Right ventricle myocardium inferior (tissue), 1 donor: ENCODE measurements at regions not wholly inside any gene's neighbourhood (a gene's known extent, or its start where the extent isn't known, plus 50 kb on each side); places are given as distances from the start of the nearest gene placed in this dataset.
"Not testable (repeated sequence)": the region's sequence is repeated elsewhere in the genome, so short reads cannot be mapped to it uniquely, and the experiment has no call there.

Experiments used
- ATAC-seq: fragments of 200-7000 bp; cut with Tn5 transposase; one replicate; pipeline ENCODE4 v1.9.1; 2020; ENCODE audit warnings: mild to moderate bottlenecking, moderate library complexity
- DNase-seq: peaks from one replicate; pipeline ENCODE4 v3.0.0; 2021; ENCODE audit errors: missing footprints
- intact Hi-C: fragments of 100-400 bp; cut with DNase I; formaldehyde crosslinking; loops from one replicate; pipeline ENCODE4 v1.11.0; 2022
- donor health status: DM: no; HTN: yes; CAD: no; lungs with severe emphysema.

- ATAC-seq: no peak
- DNase-seq: no peak
- intact Hi-C loops: loop anchor here (5.0 kb wide), 1 partner anchor 82 kb away; no protein-coding TSS in a partner anchor
These were observed 225.7 kb upstream of the DMRT1 start for GRCh38 chr9:615756-616155.

DNA sequence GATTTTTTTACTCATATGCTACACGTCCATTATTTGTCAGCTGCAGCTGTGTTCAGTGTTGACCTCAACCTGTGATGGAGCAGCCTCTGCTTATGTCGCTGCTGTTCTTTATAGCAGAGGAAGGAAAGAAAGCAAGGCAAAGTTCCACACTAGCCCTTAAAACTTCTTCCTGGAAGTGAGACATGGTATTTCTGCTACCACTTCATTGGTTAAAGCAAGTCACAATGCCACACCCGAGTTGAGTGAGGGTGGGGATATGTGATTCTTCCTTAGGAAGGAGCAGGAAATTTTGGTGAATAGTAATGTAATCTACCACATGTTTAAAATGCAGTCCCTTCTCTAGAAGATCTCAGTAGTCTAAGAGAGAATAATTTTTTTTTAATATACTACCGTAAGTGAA lies 224.8 kb upstream of the DMRT1 start:
- ATAC-seq (no peak), DNase-seq (no peak)
- intact Hi-C loops: loop anchor here (5.0 kb wide), 1 partner anchor 81 kb away; no protein-coding TSS in a partner anchor

DNA sequence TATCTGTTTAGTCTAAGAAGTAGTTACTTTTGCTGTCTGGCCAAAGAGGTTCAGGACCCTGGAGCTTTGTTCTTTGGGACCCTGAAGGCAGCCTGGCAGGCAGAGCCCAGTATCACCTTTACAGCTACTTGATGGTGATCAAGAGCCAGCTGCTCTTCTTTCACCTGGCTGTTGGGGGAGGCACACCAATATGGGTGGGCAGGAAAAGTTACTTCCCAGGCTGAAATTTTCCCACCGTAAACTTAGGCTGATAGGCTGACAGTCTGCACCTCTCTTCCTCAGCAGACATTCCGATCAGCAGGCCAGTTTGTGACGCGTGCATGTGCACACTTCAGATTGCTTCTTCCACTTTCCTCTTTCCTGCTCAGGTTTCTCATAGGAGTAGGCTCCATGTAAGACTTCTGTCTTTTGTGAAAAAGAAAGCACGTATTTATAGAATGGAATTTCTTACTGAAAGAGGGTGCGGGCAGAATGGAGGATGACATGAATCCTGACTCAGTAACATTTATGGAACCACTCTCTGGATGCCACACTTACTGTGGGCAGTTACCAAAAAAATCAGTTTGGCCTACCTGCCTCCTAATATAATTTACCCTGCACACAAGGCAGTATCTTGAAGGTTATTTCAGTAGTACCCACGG lies 223.9 kb upstream of the DMRT1 start:
- DNase-seq (no peak), ATAC-seq (no peak)
- intact Hi-C loops: loop anchor here (5.0 kb wide), 1 partner anchor 80 kb away; no protein-coding TSS in a partner anchor

DNA sequence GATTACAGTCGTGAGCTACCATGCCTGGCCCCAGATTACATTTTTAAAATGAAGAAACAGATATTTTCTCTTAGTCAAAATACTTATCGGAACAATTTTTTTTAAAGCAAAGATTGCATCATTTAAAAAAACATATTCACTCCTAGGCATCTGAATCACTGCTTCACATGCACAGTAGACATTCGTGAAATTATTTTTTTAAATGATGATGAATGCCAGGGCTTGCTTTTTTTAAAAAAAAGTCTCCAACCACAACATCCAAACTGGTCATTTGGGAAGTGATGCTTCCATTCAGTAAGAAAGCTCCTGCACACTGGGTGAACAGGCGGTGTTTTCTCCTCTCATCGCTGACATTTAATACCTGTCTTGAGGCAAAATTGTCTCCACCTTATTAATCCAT lies 223.0 kb upstream of the DMRT1 start:
- DNase-seq (no peak), ATAC-seq (no peak)
- intact Hi-C loops: loop anchor here (5.0 kb wide), 1 partner anchor 79 kb away; no protein-coding TSS in a partner anchor

DNA sequence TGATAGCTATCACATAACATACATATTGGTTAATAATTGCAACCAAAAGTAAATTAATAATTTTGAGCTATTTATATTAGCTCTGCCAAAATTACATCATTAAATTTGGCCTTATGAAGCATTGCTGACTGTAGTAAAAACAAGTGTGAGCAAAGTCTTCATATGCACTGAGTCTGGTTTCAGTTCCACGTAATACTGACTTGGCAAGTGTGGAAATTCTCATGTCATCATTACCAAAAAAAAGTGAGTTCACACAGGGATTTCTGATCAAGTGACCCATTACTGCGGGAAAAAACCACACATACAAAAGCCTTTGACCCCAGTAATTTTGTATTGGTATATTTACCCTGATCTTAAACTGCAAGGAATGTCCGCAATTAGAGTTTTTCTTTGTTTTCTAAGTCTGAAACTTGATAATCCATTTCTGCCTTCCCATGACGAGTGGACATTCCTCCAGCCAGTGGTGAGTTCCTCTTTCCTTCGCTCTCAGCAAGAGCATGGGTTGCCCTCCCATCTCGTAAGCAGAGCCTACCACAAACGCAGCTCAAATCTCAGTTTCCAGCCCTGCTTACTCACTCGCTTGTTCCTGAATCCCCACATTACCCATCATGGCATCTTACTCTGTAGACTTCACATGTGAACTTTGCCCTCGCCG lies 220.2 kb upstream of the DMRT1 start:
- intact Hi-C loops: no loop called here
- peak; percentile 7 for ATAC-seq
- no peak for DNase-seq

GRCh38 chr9:624935-625500 lies 216.5 kb upstream of the DMRT1 start:
- intact Hi-C loops: no loop called here
- ATAC-seq: no peak

GRCh38 chr9:625613-626012 lies 215.9 kb upstream of the DMRT1 start:
- intact Hi-C loops: no loop called here
- ATAC-seq: no peak
- no peak for DNase-seq

More at GRCh38 chr9:624935-625500, 216.5 kb upstream of the DMRT1 start:
- no peak for DNase-seq

GRCh38 chr9:626114-626513 lies 215.4 kb upstream of the DMRT1 start:
- ATAC-seq, DNase-seq, intact Hi-C loops: not testable (repeated sequence)

- intact Hi-C loops: no loop called here
- DNase-seq: no peak
- peak; percentile 50 for ATAC-seq
These were observed 214.9 kb upstream of the DMRT1 start for GRCh38 chr9:626596-626995.

DNA sequence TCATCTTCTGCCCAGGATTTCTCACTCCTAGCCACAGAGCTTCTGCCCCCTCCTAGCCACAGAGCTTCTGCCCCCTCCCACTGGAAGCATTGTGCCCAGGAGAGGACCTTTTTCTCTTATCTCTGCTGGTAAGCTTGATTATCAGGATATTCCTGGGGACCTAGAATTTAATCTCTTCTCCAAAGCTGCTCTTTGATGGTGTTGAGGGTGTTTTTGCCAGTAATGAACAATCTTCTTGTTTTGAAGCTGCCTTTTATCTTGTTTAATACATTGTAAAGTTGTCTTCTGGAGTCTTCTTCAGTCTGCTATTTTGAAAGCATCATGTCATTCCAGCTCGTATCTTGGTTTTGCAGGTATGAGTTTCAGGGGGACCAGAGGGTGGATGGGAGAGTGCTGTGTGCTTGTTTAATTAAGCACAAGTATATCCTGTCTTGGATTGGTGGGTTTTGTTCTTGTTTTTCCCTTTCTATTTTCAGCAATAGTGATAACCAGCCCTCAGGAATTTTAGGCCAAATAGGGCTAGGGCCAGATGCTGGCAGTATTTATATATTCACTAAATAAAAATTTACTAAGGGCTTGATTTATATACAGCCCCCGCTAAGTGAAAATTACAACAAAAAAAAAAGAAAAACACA lies 214.0 kb upstream of the DMRT1 start:
- ATAC-seq (no peak), DNase-seq (no peak)
- intact Hi-C loops: no loop called here

- no peak for ATAC-seq
- intact Hi-C loops: no loop called here
- no peak for DNase-seq
These were observed 212.4 kb upstream of the DMRT1 start for GRCh38 chr9:629146-629545.

GRCh38 chr9:630817-631216 lies 210.7 kb upstream of the DMRT1 start:
- no peak for DNase-seq
- no peak for ATAC-seq
- intact Hi-C loops: no loop called here

GRCh38 chr9:631596-631995 lies 209.9 kb upstream of the DMRT1 start:
- ATAC-seq (no peak), DNase-seq (no peak)
- intact Hi-C loops: no loop called here

DNA sequence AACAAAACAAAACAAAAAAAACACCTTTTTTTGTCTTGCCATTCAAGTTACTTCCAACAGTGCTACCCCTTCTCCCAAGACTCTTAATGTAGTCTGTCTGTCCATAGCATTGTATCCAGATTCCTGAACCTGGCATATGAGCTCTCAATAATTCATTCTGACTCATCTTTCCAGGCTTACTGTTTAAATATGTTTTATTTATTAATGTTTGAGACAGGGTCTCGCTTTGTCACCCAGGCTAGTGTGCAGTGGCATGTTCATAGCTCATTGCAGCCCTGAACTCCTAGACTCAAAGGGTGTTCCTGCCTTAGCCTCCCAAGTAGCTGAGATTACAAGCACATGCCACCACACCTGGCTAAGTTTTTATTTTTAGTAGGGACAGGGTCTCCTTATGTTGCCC lies 208.0 kb upstream of the DMRT1 start:
- DNase-seq (no peak), ATAC-seq (no peak)
- intact Hi-C loops: no loop called here

DNA sequence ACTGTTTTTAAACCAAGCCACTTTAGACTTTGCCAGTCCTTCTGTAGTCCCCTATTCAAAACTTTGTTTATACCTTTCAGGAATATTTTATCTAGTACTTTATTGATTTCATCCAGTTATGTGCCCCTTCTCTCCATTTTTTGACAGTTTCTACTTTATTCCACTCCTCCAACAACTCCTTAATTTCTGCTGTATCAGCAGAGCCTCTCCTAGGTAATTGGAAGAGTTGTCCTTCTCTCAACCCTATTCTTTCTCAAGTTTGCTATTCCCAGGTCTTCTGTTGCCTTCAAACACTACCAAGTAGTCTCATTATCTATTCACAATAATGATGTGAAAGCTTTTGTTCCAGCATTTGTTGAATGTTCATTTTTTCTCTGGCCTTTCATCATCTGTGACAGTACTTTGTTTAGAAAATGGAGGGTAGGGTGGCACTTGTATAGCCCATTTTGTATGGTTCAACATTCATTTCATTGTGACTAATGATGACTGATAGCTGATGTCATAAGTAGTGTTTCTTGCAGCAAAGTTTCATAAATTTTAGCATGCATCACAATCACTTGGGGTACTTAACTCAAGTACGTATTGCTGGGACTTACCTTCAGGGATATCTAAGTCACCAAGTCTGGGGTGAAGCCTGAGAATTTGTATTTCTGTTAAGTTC lies 204.4 kb upstream of the DMRT1 start:
- ATAC-seq (no peak), DNase-seq (no peak)
- intact Hi-C loops: no loop called here

- ATAC-seq (no peak), DNase-seq (no peak)
- intact Hi-C loops: no loop called here
These were observed 203.3 kb upstream of the DMRT1 start for GRCh38 chr9:638152-638551.

DNA sequence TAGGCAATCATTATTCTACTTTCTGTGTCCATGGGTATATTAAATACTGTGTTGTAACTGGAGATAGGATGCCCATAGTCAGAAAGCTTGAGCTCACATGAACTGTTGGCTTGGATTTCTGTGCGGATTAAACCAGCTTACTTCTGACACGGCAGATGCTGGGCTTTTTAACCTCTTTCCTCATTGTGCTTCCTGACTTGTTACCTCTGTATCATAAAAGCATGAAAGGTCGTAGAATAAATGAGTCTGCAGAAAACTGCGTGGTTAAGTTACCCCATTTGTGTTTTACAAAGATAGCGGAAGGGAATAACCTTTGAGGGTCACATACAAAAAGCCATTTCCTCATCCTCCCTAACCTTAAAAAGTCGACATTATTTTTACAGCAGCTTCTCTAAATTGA lies 199.5 kb upstream of the DMRT1 start:
- DNase-seq (no peak), ATAC-seq (no peak)

GRCh38 chr9:643966-644365 lies 197.5 kb upstream of the DMRT1 start:
- DNase-seq: no peak
- no peak for ATAC-seq
- intact Hi-C loops: no loop called here

More for the DNA sequence above, 199.5 kb upstream of the DMRT1 start:
- intact Hi-C loops: no loop called here

DNA sequence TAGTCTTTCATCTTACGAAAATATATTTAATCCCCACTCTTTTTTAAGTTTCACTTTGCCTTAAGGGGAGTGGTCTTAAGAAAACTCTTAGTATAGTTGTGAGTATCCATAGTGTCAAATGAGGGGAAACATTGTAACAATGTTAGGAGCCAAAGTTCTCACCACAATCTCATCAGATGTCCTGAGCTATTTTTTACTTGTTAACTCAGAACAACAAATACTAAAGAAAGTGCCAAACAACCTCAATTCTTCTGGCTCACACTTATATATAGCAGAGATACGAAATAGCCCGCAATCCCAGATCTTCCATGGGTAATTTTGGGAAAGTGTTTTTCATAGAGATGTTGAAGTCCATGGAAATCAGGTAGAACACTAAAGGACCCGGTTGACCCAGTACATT lies 194.0 kb upstream of the DMRT1 start:
- ATAC-seq (peak; percentile 35), DNase-seq (no peak)
- intact Hi-C loops: no loop called here
